ENCODE measurements at regions not wholly inside any gene's neighbourhood (a gene's known extent, or its start where the extent isn't known, plus 50 kb on each side); places are given as distances from the start of the nearest gene placed in this dataset.

- DNase-seq (ENCODE audit: low read depth) = no peak
These were observed 301.9 kb upstream of the RASGEF1B start for GRCh38 chr4:81773557-81773956.

GRCh38 chr4:81771721-81772120 lies 300.0 kb upstream of the RASGEF1B start:
- no peak for DNase-seq (ENCODE audit: low read depth)

- no peak for DNase-seq (ENCODE audit: low read depth)
These were observed 297.5 kb upstream of the RASGEF1B start for GRCh38 chr4:81769244-81769643.

GRCh38 chr4:81758574-81759264 lies 287.0 kb upstream of the RASGEF1B start:
- no peak for DNase-seq (ENCODE audit: low read depth)

DNA sequence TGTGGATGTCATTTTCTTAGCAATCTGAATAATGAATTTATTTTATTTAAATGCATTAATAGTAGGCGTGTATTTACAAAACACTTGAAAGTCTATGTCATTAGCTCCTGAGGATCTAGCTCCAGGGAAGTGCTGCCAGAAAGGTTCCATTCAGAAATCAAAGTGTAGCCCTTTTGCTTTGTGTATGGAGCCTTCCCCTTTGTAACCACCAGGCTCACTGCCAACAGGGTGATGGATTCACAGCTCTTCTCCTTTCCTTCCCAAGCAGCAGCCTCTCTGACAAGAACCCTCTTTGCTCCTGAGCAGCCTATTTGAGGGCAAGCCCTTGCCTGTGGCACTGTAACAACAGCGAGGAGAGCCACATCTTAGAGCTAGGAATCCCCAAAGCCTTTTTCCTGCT lies 286.0 kb upstream of the RASGEF1B start:
- no peak for DNase-seq (ENCODE audit: low read depth)

DNA sequence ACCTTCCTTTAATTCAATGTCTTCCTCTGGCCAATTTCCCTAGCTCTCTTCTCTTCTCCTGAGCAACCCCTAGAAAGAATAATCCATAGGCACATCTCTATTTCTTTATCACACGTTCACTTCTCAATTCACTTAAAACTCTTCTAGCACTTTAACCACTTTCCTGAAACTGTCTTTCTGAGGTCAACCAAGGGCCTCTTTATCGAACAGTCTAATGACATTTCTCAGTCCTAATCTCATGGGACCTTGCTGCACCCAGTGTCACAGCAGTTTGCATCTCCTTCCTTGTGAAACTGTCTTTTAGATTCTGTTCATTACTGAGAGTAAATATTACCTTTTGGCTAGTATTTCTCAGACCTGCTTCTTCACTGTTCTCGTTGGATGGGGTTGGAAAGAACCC lies 285.3 kb upstream of the RASGEF1B start:
- no peak for DNase-seq (ENCODE audit: low read depth)

- no peak for DNase-seq (ENCODE audit: low read depth)
These were observed 284.3 kb upstream of the RASGEF1B start for GRCh38 chr4:81756042-81756441.

- no peak for DNase-seq (ENCODE audit: low read depth)
These were observed 282.5 kb upstream of the RASGEF1B start for GRCh38 chr4:81754169-81754568.

- DNase-seq (ENCODE audit: low read depth) = no peak
These were observed 280.0 kb upstream of the RASGEF1B start for GRCh38 chr4:81751531-81752289.

GRCh38 chr4:81747242-81747930 lies 275.7 kb upstream of the RASGEF1B start:
- no peak for DNase-seq (ENCODE audit: low read depth)

DNA sequence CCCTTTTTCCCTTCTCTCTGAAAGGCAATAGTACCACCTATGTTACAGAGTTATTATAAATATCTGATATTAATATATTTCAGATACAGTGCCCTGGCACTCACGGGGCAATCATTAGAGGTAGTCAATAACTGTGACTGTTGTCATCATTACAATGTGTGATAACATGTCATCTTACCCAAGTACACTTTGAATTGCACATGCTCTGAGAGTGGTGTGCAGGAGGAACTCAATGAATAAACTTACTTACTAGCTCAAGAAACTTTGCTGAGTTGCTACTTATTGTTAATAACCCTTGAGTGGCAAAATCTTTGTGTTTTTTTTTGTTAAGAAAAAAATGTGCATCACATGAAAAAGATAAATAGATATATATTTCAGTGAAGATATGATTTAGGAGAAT lies 275.1 kb upstream of the RASGEF1B start:
- DNase-seq (ENCODE audit: low read depth) = no peak

- no peak for DNase-seq (ENCODE audit: low read depth)
These were observed 274.4 kb upstream of the RASGEF1B start for GRCh38 chr4:81746071-81746470.

- no peak for DNase-seq (ENCODE audit: low read depth)
These were observed 273.3 kb upstream of the RASGEF1B start for GRCh38 chr4:81745050-81745449.

- DNase-seq (ENCODE audit: low read depth) = no peak
These were observed 272.2 kb upstream of the RASGEF1B start for GRCh38 chr4:81743731-81744435.

- no peak for DNase-seq (ENCODE audit: low read depth)
These were observed 268.8 kb upstream of the RASGEF1B start for GRCh38 chr4:81740487-81740886.

DNA sequence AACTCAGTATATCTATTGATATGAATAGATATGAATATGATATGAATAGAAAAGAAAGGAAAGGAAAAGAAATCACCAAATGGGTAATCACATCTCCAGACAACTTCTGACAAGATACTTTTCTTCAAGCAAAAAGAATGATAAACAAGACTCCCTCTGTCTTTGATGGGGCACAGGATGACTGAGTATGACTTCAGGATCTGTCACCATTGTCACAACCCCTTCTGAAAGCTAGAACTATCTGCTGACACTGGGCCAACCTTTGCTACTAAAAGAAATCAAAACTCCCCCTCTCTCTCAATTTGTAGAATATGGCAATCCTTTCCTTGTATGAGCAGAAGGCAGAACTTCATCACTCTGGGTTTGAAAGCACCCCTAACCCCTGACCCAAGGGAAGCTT lies 267.2 kb upstream of the RASGEF1B start:
- DNase-seq (ENCODE audit: low read depth) = no peak

GRCh38 chr4:81737865-81738559 lies 266.3 kb upstream of the RASGEF1B start:
- DNase-seq (ENCODE audit: low read depth) = no peak

DNA sequence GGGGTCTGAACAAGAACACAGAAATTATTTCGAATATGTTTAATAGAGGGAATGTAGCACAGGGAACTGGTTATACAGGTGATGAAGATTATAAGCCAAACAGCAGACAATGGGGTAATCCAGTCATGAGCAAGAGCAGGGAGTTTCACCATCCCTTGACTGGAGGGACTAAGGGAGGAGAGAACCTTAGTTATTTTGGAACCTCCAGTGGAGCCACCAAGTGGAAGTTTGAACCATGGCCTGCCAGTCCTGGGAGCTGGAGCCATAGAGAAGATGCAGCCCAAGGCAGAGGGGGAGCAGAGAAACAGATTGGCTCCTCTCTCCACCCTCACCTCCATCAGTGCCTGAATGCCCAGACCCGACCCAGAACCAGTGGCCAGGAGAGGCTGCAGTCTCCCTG lies 264.6 kb upstream of the RASGEF1B start:
- no peak for DNase-seq (ENCODE audit: low read depth)

GRCh38 chr4:81732980-81733379 lies 261.3 kb upstream of the RASGEF1B start:
- no peak for DNase-seq (ENCODE audit: low read depth)

DNA sequence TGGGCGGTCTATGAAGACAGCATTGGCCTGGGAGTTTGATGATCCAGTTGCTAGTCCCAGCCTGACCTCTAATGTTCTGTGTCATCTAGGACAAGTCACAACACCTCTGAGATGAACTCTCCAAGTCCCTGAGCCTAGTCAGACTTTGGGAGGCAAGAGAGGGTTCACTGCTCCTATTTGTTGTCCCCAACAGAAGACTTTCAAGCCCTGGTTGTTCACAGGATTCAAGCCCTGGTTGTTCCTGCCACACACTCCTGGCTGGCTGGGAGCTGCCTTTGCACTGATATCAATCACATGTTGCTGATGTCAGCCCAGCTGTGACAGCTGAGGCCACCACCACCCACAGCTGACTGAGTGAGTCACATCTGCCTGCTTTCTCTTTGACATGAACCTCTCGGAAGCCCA lies 253.2 kb upstream of the RASGEF1B start:
- peak; percentile 5 for DNase-seq (ENCODE audit: low read depth)

GRCh38 chr4:81723927-81724587 lies 252.3 kb upstream of the RASGEF1B start:
- DNase-seq (ENCODE audit: low read depth) = no peak
